ENCODE measurements at regions not wholly inside any gene's neighbourhood (a gene's known extent, or its start where the extent isn't known, plus 50 kb on each side); places are given as distances from the start of the nearest gene placed in this dataset.
"Not testable (repeated sequence)": the region's sequence is repeated elsewhere in the genome, so short reads cannot be mapped to it uniquely, and the experiment has no call there.

DNA sequence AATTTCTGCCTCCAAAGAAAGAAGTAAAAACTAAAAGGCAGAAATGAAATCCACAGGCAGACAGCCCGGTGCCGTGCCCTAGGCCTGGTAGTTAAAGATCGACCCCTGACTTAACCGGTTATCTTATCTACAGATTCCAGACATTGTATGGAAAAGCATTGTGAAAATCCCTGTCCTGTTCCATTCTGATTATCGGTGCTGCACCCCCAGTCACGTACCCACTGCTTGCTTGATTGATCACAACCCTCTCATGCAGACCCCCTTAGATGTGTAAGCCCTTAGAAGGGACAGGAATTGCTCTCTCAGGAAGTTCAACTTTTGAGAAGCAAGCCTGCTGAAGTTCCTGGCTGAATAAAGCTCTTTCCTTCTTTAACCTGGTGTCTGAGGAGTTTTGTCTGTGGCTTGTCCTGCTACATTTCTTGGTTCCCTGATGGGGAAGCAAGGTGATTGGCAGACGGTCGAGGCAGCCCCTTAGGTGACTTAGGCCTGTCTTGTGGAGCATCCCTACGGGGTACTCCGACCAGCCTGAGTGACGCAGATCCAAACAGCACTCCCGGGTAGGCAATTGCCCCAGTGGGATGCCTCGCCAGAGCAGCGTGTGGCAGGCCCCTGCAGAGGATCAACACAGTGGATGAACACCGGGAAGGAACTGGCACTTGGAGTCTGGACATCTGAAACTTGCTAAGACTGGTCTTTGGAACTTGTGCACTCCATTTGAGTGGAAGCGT is 111.2 kb upstream of the PPM1J start:
- Mint-ChIP-seq H3K4me3 (no peak overlapping the region), H3K27ac (no peak overlapping the region), H3K36me3 (no peaks in the 10 kb centered on the region), H3K27me3 (ENCODE audit: low read depth in 2 of 2) (peaks cover 6 to 22% of the 10 kb centered on the region in 2 donors), H3K9me3 (no peaks in the 10 kb centered on the region), H3K4me1 (peaks cover 7% of the 10 kb centered on the region in 2 donors)
- H3K36me3 ChIP-seq (ENCODE audit: control insufficient read depth, insufficient read depth, low read length), result no peaks in the 10 kb centered on the region
- TF ChIP-seq, protein P1, sequence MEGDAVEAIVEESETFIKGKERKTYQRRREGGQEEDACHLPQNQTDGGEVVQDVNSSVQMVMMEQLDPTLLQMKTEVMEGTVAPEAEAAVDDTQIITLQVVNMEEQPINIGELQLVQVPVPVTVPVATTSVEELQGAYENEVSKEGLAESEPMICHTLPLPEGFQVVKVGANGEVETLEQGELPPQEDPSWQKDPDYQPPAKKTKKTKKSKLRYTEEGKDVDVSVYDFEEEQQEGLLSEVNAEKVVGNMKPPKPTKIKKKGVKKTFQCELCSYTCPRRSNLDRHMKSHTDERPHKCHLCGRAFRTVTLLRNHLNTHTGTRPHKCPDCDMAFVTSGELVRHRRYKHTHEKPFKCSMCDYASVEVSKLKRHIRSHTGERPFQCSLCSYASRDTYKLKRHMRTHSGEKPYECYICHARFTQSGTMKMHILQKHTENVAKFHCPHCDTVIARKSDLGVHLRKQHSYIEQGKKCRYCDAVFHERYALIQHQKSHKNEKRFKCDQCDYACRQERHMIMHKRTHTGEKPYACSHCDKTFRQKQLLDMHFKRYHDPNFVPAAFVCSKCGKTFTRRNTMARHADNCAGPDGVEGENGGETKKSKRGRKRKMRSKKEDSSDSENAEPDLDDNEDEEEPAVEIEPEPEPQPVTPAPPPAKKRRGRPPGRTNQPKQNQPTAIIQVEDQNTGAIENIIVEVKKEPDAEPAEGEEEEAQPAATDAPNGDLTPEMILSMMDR (IDR thresholded peaks at IDR 0.05), result no peak
- ATAC-seq (no peak), DNase-seq (no peak)
- WGBS (ENCODE audit: insufficient coverage), result 93% methylated on average over 16 of the region's 16 CpGs
- intact Hi-C loops (cut with micrococcal nuclease), result no loop called here
- no peaks in the 10 kb centered on the region for H3K27me3 ChIP-seq (ENCODE audit: control insufficient read depth, insufficient read depth, low read length)
- H3K4me1 ChIP-seq (ENCODE audit: control insufficient read depth, insufficient read depth, low read length), result no peaks in the 10 kb centered on the region
- H3K27ac ChIP-seq (ENCODE audit: low read length), result no peak overlapping the region
- H3K9me3 ChIP-seq (ENCODE audit: control insufficient read depth, insufficient read depth, low read length), result no peaks in the 10 kb centered on the region
- H3K4me3 ChIP-seq (ENCODE audit: low read length), result no peak overlapping the region

DNA sequence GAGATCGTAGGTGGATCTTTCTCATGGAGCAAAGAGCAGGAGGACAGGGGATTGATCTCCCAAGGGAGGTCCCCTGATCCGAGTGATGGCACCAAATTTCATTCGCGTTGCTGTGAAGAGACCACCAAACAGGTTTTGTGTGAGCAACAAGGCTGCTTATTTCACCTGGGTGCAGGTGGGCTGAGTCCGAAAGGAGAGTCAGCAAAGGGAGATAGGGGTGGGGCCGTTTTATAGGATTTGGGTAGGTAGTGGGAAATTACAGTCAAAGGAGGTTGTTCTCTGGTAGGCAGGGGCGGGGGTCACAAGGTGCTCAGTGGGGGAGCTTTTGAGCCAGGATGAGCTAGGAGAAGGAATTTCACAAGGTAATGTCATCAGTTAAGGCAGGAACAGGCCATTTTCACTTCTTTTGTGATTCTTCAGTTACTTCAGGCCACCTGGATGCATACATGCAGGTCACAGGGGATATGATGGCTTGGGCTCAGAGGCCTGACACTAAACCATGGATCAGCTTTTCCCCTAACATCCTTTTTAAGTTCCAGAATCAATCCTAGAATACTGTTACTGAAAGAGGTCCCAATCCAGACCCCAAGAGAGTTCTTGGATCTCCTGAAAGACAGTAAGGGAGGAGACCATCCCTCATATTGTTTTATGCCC is 110.6 kb upstream of the PPM1J start:
- H3K9me3 Mint-ChIP-seq; H3K36me3 Mint-ChIP-seq; H3K4me3 Mint-ChIP-seq; H3K27me3 ChIP-seq (ENCODE audit: control insufficient read depth, insufficient read depth, low read length); DNase-seq; H3K4me1 ChIP-seq (ENCODE audit: control insufficient read depth, insufficient read depth, low read length); H3K4me1 Mint-ChIP-seq; intact Hi-C loops (cut with micrococcal nuclease); H3K9me3 ChIP-seq (ENCODE audit: control insufficient read depth, insufficient read depth, low read length); ATAC-seq; H3K4me3 ChIP-seq (ENCODE audit: low read length); H3K27ac ChIP-seq (ENCODE audit: low read length); H3K36me3 ChIP-seq (ENCODE audit: control insufficient read depth, insufficient read depth, low read length); H3K27ac Mint-ChIP-seq: not testable (repeated sequence)
- 87% methylated on average over 7 of the region's 7 CpGs for WGBS (ENCODE audit: insufficient coverage)
- peaks cover 6 to 22% of the 10 kb centered on the region in 2 donors for H3K27me3 Mint-ChIP-seq (ENCODE audit: low read depth in 2 of 2)

DNA sequence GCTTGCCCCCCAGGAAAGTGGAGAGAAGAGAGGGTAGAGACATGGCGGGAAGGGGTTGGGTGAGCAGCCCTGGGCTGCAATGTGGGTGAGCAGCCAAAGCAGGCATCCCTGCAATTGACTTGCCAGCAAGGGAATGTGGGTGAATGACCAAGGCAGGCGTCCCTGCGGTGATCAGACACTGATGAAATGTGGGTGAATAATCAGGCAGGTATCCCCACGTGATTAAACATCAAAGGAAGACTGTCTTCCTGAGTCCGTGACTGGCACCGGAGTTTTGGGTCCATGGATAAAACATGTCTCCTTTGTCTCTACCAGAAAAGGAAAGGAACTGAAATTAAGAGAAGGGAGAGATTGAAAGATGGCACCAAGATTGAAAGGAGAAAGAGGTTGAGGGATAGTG is 109.9 kb upstream of the PPM1J start:
- H3K27ac Mint-ChIP-seq; intact Hi-C loops (cut with micrococcal nuclease); H3K4me1 ChIP-seq (ENCODE audit: control insufficient read depth, insufficient read depth, low read length); H3K4me3 ChIP-seq (ENCODE audit: low read length); H3K27me3 ChIP-seq (ENCODE audit: control insufficient read depth, insufficient read depth, low read length); H3K36me3 Mint-ChIP-seq; DNase-seq; H3K4me3 Mint-ChIP-seq; H3K4me1 Mint-ChIP-seq; ATAC-seq; H3K27ac ChIP-seq (ENCODE audit: low read length); H3K36me3 ChIP-seq (ENCODE audit: control insufficient read depth, insufficient read depth, low read length); H3K9me3 ChIP-seq (ENCODE audit: control insufficient read depth, insufficient read depth, low read length); H3K9me3 Mint-ChIP-seq: not testable (repeated sequence)
- H3K27me3 Mint-ChIP-seq (ENCODE audit: low read depth in 2 of 2), result peaks cover 6 to 22% of the 10 kb centered on the region in 2 donors
- WGBS (ENCODE audit: insufficient coverage), result 89% methylated on average over 6 of the region's 6 CpGs

DNA sequence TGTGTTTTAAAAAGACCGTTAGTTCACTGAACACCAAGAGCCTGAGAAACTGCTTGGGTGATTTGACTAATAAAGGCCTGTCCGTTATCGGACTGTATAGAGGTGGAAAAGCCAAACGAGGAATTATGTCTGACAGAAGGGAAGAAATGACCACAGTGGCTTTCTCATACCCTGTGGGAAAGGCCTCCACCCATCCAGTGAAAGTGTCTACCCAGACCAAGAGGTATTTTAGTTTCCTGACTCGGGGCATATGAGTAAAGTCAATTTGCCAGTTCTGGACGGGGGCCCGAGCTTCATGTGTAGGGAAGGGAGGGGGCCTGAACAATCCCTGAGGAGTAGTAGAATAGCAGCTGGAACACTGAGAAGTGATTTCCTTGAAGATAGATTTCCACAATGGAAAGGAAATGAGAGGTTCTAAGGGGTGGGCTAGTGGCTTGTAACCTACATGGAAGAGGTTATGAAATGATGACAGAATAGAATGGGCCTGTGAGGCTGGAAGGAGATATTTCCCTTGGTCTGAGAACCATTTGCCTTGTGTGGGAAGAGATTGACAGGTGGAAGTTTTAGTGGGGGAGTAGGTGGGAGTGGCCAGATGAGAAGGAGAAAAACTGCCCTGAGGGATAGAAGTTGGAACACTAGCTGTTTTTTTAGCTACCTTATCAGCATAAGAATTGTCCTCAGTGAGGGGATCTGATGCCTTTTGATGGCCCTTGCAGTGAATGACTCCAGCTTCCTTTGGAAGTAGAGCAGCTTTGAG is 106.4 kb upstream of the PPM1J start:
- WGBS (ENCODE audit: insufficient coverage), result 90% methylated on average over 7 of the region's 7 CpGs
- H3K36me3 ChIP-seq (ENCODE audit: control insufficient read depth, insufficient read depth, low read length); H3K4me1 ChIP-seq (ENCODE audit: control insufficient read depth, insufficient read depth, low read length); H3K36me3 Mint-ChIP-seq; H3K27ac ChIP-seq (ENCODE audit: low read length); DNase-seq; ATAC-seq; intact Hi-C loops (cut with micrococcal nuclease); H3K9me3 ChIP-seq (ENCODE audit: control insufficient read depth, insufficient read depth, low read length); H3K27me3 ChIP-seq (ENCODE audit: control insufficient read depth, insufficient read depth, low read length); H3K9me3 Mint-ChIP-seq; H3K4me1 Mint-ChIP-seq; H3K4me3 ChIP-seq (ENCODE audit: low read length); H3K4me3 Mint-ChIP-seq; H3K27ac Mint-ChIP-seq: not testable (repeated sequence)
- H3K27me3 Mint-ChIP-seq (ENCODE audit: low read depth in 2 of 2), result peaks cover 6 to 19% of the 10 kb centered on the region in 2 donors

Measured in natural killer cell (primary cell).